Neural progenitor cell (in vitro differentiated cells): ENCODE measurements at regions not wholly inside any gene's neighbourhood (a gene's known extent, or its start where the extent isn't known, plus 50 kb on each side); places are given as distances from the start of the nearest gene placed in this dataset.

Experiments used
- EZH2 ChIP-seq: fragments of 200-600 bp; sonication (generic); IDR thresholded peaks from 2 replicates; pipeline ENCODE4 v1.6.1; 2017; ENCODE audit warnings: antibody characterized with exemption, mild to moderate bottlenecking, moderate library complexity
- EZH2phosphoT487 ChIP-seq: fragments of 200-600 bp; sonication (generic); IDR thresholded peaks from 2 replicates; pipeline ENCODE4 v1.6.1; 2017; ENCODE audit warnings: antibody characterized with exemption
- TF ChIP-seq, protein P1 (sequence below): fragments of 200-600 bp; sonication (generic); IDR thresholded peaks from 2 replicates; pipeline ENCODE4 v1.5.1; 2017; ENCODE audit warnings: antibody characterized with exemption, mild to moderate bottlenecking

DNA sequence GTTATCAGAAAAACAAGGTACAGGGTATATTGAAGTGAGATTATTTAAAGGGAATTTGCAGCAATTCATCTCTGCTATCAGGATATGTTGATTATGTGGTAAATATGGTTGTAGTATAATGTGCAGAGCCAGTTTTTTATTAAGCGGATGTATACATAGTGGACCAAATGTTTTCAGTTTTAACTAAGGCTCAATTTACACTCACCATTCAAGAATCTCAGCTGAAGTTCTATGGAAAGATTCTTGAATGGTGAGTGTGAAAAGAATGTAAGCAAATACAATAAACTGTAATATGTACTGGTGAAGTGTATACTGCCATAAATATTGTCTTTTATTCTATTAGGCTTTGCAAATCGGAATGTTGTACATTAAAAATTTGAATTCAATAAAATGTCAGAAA lies 895.9 kb upstream of the CDH10 start:
- TF ChIP-seq, protein P1, sequence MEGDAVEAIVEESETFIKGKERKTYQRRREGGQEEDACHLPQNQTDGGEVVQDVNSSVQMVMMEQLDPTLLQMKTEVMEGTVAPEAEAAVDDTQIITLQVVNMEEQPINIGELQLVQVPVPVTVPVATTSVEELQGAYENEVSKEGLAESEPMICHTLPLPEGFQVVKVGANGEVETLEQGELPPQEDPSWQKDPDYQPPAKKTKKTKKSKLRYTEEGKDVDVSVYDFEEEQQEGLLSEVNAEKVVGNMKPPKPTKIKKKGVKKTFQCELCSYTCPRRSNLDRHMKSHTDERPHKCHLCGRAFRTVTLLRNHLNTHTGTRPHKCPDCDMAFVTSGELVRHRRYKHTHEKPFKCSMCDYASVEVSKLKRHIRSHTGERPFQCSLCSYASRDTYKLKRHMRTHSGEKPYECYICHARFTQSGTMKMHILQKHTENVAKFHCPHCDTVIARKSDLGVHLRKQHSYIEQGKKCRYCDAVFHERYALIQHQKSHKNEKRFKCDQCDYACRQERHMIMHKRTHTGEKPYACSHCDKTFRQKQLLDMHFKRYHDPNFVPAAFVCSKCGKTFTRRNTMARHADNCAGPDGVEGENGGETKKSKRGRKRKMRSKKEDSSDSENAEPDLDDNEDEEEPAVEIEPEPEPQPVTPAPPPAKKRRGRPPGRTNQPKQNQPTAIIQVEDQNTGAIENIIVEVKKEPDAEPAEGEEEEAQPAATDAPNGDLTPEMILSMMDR = no peak
- TF ChIP-seq EZH2 (no peak), EZH2phosphoT487 (no peak)
